Mesothelial cell of epicardium (in vitro differentiated cells): ENCODE measurements at regions not wholly inside any gene's neighbourhood (a gene's known extent, or its start where the extent isn't known, plus 50 kb on each side); places are given as distances from the start of the nearest gene placed in this dataset.
"Not testable (repeated sequence)": the region's sequence is repeated elsewhere in the genome, so short reads cannot be mapped to it uniquely, and the experiment has no call there.

Experiments
- DNase-seq, 2 experiments: peaks; one replicate each; pipeline ENCODE4 v3.0.0; 2021; ENCODE audit warnings: low spot score in 2 of 2; ENCODE audit not compliant: unreplicated experiment in 2 of 2
- H3K27ac Mint-ChIP-seq: 2 replicates; pipeline ENCODE4 v1.8.0; 2021; ENCODE audit warnings: mixed read lengths
- H3K27me3 Mint-ChIP-seq: 2 replicates; pipeline ENCODE4 v1.8.0; 2021; ENCODE audit warnings: low read depth, mixed read lengths
- H3K36me3 Mint-ChIP-seq: 2 replicates; pipeline ENCODE4 v1.8.0; 2021; ENCODE audit warnings: mixed read lengths
- H3K4me1 Mint-ChIP-seq: 2 replicates; pipeline ENCODE4 v1.8.0; 2021; ENCODE audit warnings: mixed read lengths
- H3K4me3 Mint-ChIP-seq: 2 replicates; pipeline ENCODE4 v1.8.0; 2021; ENCODE audit warnings: mild to moderate bottlenecking, moderate library complexity, mixed read lengths
- H3K9me3 Mint-ChIP-seq: 2 replicates; pipeline ENCODE4 v1.8.0; 2021; ENCODE audit warnings: mixed read lengths
- TF ChIP-seq, protein P1 (sequence below): fragments of 200-600 bp; sonication (generic); IDR thresholded peaks from one replicate; pipeline ENCODE4 v1.5.0; 2021; ENCODE audit warnings: antibody characterized with exemption; ENCODE audit not compliant: unreplicated experiment

DNA sequence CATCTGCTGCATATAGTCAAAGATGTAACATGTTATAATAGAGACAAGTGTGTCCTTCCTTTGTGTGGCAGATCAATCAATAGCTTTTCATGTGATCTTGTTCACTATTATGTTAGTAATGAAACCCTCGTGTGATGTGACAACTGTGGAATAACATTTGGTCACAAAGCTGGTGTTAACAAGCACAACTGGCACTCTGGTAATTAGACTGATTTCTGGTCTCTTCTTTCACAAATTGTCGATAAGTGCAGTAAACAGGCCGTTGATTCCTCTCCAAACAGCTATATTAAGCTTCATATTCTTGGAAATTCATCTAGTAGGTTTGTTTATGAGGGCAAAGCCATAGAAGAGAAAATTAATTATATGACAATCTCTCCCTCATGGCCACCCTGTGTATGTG lies 616.7 kb upstream of the PTBP2 start:
- no peaks in the 10 kb centered on the region for H3K36me3 Mint-ChIP-seq
- TF ChIP-seq, protein P1, sequence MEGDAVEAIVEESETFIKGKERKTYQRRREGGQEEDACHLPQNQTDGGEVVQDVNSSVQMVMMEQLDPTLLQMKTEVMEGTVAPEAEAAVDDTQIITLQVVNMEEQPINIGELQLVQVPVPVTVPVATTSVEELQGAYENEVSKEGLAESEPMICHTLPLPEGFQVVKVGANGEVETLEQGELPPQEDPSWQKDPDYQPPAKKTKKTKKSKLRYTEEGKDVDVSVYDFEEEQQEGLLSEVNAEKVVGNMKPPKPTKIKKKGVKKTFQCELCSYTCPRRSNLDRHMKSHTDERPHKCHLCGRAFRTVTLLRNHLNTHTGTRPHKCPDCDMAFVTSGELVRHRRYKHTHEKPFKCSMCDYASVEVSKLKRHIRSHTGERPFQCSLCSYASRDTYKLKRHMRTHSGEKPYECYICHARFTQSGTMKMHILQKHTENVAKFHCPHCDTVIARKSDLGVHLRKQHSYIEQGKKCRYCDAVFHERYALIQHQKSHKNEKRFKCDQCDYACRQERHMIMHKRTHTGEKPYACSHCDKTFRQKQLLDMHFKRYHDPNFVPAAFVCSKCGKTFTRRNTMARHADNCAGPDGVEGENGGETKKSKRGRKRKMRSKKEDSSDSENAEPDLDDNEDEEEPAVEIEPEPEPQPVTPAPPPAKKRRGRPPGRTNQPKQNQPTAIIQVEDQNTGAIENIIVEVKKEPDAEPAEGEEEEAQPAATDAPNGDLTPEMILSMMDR = no peak
- H3K4me3 Mint-ChIP-seq = no peak overlapping the region
- no peak for DNase-seq
- no peaks in the 10 kb centered on the region for H3K4me1 Mint-ChIP-seq
- no peak overlapping the region for H3K27ac Mint-ChIP-seq
- H3K9me3 Mint-ChIP-seq = peaks cover 6% of the 10 kb centered on the region
- H3K27me3 Mint-ChIP-seq = no peaks in the 10 kb centered on the region

DNA sequence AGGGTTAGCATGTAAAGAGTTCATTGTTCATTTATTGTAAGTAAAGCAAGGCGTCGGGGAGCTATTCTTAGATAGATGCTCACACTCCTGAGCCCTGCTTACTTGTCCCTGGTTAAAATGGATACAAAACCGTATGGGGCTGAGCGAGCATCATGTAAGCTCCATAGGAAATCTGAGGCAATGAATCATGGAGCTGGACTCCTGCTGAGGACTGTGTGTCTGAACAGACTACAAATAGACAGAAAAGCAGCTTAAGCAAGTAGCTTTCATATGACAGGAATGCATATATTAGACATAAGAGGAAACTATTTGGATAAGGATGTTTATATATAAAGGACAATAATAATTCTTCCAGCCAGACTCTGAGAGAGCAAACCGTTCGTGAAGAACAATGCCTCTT lies 604.9 kb upstream of the PTBP2 start:
- H3K4me3 Mint-ChIP-seq = no peak overlapping the region
- TF ChIP-seq, protein P1 = no peak
- no peak overlapping the region for H3K27ac Mint-ChIP-seq
- H3K4me1 Mint-ChIP-seq = peaks cover 17% of the 10 kb centered on the region
- DNase-seq = no peak
- H3K36me3 Mint-ChIP-seq = no peaks in the 10 kb centered on the region
- H3K27me3 Mint-ChIP-seq = no peaks in the 10 kb centered on the region
- H3K9me3 Mint-ChIP-seq = peaks cover 9% of the 10 kb centered on the region

DNA sequence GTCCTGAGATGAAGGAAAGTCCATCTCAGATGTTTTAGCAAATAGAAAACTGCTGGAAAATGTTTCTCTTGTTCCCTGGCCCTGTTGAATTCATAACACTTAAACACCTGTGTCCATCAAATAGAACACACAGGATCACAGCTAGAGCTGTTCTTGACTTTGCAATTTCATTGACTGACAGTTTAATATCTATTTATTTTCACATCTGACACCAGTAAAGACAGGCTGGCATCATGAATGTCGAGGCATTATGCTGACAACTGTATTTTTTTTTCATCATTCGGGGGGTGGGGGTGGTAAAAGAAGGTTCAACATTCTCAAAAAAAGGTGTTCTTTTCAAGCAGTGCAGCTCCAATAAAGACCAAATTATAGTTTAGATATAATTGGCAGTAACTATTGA lies 591.2 kb upstream of the PTBP2 start:
- peaks cover 7% of the 10 kb centered on the region for H3K4me1 Mint-ChIP-seq
- H3K9me3 Mint-ChIP-seq = no peaks in the 10 kb centered on the region

DNA sequence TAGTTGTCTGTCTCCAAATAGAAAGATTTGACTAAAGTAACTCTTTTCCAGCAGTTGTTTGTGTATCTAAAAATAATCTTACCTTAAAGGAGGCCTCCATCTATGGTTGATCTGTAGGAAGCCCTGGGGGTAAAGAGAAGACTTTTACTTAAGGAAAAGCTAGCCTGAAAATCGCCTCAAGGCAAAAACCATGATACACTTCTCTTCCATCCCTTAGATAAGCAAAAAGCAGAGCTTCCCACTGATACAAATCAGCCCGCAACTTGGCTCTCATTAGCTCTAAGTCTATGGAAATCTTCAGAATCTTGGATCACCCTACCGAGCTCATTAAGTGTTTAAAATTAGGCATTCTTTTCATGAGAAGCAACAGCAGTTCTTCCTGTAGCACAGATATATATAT lies 576.9 kb upstream of the PTBP2 start:
- H3K4me1 Mint-ChIP-seq = no peaks in the 10 kb centered on the region

More for the DNA sequence above, 591.2 kb upstream of the PTBP2 start:
- H3K27ac Mint-ChIP-seq = no peak overlapping the region
- no peak overlapping the region for H3K4me3 Mint-ChIP-seq
- no peaks in the 10 kb centered on the region for H3K36me3 Mint-ChIP-seq
- no peaks in the 10 kb centered on the region for H3K27me3 Mint-ChIP-seq
- TF ChIP-seq, protein P1 = no peak
- DNase-seq = no peak

DNA sequence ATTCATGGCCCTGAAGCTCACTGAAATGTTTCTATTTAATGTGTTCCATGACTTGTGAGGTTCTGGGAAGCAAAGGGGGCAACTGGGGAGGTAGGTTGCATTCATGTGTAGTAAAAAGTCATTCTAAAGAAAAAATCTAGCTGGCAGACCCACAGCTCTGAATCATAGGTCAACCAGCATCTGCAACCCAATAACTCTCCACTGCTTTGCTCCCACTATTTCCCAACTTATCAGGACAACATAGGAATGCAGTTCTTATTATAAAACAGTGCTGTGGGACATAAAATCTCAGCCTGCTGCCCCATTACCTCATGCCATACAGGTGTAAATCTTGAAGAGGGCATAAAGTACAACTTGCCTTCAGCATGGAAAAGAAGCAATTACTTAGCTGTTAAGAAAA lies 576.1 kb upstream of the PTBP2 start:
- peaks cover 4% of the 10 kb centered on the region for H3K36me3 Mint-ChIP-seq
- no peak overlapping the region for H3K27ac Mint-ChIP-seq
- TF ChIP-seq, protein P1 = no peak
- no peak for DNase-seq
- H3K27me3 Mint-ChIP-seq = no peaks in the 10 kb centered on the region
- peaks cover 23% of the 10 kb centered on the region for H3K9me3 Mint-ChIP-seq
- H3K4me1 Mint-ChIP-seq = no peaks in the 10 kb centered on the region
- H3K4me3 Mint-ChIP-seq = no peak overlapping the region

More for the DNA sequence above, 576.9 kb upstream of the PTBP2 start:
- no peak overlapping the region for H3K27ac Mint-ChIP-seq
- H3K36me3 Mint-ChIP-seq = peaks cover 4% of the 10 kb centered on the region
- peaks cover 23% of the 10 kb centered on the region for H3K9me3 Mint-ChIP-seq
- TF ChIP-seq, protein P1 = no peak
- no peak overlapping the region for H3K4me3 Mint-ChIP-seq
- H3K27me3 Mint-ChIP-seq = no peaks in the 10 kb centered on the region
- no peak for DNase-seq

DNA sequence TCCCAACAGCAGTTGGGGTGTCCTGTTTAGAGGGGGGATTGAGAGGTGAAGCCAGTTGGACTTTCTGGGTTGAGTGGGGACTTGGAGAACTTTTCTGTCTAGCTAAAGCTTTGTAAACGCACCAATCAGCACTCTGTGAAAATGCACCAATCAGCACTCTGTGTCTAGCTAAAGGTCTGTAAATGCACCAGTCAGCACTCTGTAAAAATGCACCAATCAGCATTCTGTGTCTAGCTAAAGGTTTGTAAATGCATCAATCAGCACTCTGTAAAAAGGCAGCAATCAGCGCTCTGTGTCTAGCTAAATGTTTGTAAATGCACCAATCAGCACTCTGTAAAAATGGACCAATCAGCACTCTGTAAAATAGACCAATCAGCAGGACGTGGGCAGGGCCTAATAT lies 568.6 kb upstream of the PTBP2 start:
- H3K36me3 Mint-ChIP-seq, DNase-seq, H3K27me3 Mint-ChIP-seq, H3K4me1 Mint-ChIP-seq, H3K4me3 Mint-ChIP-seq, H3K27ac Mint-ChIP-seq: not testable (repeated sequence)
- H3K9me3 Mint-ChIP-seq = peaks cover 27% of the 10 kb centered on the region
